ENCODE measurements at regions not wholly inside any gene's neighbourhood (a gene's known extent, or its start where the extent isn't known, plus 50 kb on each side); places are given as distances from the start of the nearest gene placed in this dataset.
A peak's percentile ranks its signal among the peaks of the same experiment; 100 is the strongest.

DNA sequence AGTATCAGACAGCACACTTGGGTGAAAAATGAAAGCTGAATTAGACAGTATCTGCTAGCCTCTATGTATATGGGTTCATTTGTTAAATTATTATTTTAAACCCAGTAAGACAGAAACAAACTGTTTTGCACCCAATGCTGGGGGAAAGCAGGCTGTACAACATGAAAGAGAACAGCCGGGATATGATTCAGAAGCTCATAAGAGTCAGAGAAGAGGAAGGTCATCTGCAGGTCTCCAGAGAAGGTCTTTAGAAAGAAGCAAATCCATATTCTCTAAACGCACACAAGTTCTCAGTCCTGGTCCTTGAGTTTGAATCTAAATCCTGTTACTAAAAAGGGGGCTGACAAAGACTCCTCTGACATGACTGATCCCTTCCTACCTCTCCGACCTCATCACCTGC lies 155.1 kb downstream of the SIPA1L2 start:
- DNase-seq: peak; percentile 35 to 40

- DNase-seq: no peak
Measured at GRCh38 chr1:232473900-232474299, 156.0 kb downstream of the SIPA1L2 start.

GRCh38 chr1:232473324-232473723 lies 156.6 kb downstream of the SIPA1L2 start:
- no peak for DNase-seq

DNA sequence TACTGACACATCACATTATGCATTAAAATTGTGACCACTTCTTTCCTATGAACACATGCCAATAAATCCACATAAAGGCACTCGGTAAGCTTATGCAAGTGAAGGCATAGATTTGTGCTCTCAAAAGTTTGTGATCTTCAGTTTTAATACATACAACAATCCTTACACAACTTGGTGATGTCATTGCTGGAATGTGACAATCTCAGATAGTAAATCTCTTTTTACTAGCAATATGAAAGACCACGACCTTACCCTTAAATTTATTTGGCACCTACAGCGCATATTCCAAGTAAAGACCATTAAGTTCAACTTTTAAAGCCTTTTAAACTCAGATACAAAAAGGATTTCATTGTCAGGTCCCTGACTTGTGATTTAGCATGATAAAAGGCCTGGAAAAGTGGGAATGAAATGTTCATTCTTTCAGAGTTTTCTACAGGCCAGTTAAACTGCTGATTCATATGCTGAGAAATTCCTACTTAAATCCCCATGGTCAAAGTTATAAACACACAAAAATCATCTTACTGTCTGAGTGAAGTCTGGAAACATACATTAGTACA lies 157.4 kb downstream of the SIPA1L2 start:
- no peak for DNase-seq

DNA sequence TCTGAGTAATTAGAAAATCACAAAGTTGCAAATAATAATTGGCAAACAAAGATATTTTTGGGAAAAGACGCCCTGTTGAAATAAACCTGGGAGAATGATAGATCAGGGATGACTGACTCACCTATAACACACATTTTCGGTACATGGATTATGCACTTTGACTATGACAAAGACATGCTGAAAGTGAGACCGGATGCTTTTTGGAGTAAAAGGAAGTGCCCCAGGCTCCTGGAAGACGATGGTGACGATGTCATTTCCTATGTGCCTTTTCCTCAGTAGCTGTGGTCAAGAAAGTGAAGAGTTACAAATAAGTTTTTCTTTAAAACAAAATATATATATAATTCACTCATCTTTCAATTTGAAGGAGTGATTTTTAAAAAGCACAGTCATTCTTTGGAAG lies 158.7 kb downstream of the SIPA1L2 start:
- DNase-seq: peak in 1 of 2 donors; percentile 6

DNA sequence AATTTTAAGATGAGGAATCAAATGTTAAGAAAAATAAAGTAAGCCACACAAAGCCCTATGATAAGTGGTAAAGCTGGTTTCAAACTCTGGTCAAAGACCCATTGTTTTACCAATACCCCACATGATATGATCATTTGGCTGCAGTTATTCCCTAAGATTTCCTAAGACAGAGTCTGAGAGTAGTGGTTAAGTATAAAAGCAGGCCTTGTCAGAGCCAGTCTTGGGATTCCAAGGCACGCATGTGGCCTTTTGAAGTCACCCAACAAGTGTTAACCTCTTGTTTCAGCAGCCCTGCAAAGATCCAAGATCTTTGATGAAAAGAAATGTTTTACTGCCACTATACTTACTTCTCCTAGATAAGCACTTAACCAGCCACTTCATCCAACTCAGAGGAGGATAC lies 159.2 kb downstream of the SIPA1L2 start:
- no peak for DNase-seq

GRCh38 chr1:232468249-232468648 lies 161.7 kb downstream of the SIPA1L2 start:
- DNase-seq: no peak

DNA sequence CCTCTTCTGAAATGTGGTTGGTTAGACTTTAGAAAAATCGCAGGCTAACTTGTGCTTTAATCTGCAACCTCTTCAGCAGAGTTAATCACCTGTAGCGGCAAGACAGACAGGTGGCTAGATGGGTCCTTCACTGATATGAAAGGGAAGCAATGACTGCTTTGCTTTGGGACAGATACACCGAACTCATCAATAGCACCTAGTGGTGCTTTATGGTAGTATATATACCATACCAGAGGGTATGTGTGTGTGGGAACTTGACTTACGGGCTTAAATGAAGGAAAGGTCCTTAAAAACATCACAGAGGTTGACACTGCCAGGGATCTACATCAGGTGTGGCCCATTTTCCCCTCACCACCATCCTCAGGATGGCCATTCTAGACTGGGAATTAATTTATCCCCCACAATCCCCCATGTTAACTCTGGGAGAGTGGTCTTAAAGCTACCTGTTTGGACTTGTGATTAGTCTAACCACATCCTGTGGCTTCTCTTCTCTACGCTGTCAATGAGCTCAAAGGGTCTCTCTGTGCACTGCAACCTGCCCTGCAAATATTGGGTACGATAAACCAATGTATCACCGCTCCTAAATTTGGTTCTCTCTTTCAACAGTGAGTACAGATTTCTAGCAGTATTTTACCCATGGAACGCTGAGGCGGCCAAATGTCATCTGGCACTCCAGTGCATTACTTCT lies 162.7 kb downstream of the SIPA1L2 start:
- DNase-seq: no peak

DNA sequence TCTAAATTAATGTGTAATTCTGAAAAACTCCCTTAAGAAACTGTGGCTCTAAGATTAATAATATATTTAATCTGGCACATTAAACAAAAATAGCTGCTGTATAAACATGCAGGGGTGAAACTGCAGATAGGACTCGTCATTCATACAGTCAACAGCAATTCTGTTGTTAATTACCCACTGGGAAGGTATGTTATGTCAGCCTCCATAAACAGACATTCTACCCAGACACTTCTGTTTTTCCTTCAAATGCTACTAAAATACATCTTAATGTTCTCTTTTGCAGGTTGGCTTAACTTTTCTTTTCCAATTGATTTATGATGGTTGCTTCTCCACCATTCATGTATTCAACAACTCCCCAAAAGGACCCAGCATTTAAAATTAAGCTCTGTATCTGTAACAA lies 165.6 kb downstream of the SIPA1L2 start:
- DNase-seq: no peak

DNA sequence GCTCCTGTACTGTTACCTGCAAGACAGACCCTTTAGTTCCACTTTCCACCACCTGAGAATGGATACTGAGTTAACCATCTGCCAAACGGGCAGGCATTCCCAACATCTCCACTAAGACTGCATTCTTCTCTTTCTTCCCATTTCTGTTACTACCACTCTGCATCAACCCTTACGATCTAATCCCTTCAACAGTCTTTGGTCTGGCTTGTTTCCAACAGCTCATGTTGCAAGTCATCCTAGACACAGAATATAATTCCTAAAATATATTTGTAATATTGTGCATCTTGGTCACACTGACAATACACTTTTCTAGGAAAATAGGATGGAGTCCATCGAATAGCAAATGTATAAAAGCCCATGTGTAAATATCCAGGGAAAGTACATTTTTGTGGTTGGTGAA lies 166.7 kb downstream of the SIPA1L2 start:
- DNase-seq: no peak

GRCh38 chr1:232462213-232462612 lies 167.7 kb downstream of the SIPA1L2 start:
- no peak for DNase-seq

DNA sequence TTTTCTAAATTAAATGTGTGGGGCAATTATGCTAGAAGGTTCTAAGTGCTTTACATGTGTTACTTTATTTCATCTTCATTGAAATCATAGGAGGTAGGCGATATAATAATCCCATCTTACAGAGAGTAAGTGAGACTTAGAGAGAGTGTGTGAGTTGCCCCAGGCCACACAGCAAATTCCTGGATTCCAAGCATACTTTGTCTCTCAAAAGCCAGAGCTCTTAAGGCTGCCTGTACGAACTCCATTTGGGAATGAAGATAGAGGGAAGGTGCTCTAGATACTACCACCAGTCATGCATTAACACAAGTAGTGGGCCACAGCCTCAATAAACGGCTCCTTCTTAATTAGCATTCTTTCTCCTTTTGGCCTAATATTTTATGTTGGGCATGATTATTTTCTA lies 170.1 kb downstream of the SIPA1L2 start:
- no peak for DNase-seq

GRCh38 chr1:232459087-232459486 lies 170.8 kb downstream of the SIPA1L2 start:
- DNase-seq: no peak

GRCh38 chr1:232457595-232457994 lies 172.3 kb downstream of the SIPA1L2 start:
- DNase-seq: peak; percentile 42 to 55

GRCh38 chr1:232456714-232457113 lies 173.2 kb downstream of the SIPA1L2 start:
- no peak for DNase-seq

DNA sequence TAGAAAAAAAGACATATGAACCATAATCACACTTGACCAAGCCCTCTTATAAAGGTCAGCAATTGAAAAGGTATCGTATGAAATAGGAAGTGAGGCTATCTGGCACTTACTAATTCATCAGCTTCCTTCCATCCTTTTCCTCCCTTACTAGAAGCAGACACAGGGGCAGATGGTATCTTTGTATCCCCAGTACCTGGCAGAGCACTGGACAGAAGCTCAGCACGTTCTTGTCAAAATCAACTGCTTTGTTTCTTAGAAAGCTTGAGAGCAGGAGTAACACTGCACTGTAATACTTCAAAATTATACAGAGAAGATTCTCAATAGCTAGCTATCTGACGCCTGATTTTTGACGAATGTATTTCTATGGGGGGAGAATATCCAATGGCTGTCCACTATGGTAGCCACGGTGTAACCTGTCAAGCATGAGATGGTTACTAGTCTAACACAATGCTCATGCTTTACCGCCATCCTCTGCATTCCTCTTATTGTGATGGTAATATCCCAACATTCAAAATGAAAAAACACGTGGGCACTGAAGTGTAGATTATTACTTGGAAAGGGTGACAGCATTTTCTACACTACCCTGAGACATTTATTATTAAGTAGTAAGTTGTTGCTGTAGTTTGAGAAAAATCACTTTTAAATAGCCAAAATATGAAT lies 175.6 kb downstream of the SIPA1L2 start:
- no peak for DNase-seq

- peak; percentile 37 to 48 for DNase-seq
Measured at GRCh38 chr1:232452736-232453440, 177.0 kb downstream of the SIPA1L2 start.

DNA sequence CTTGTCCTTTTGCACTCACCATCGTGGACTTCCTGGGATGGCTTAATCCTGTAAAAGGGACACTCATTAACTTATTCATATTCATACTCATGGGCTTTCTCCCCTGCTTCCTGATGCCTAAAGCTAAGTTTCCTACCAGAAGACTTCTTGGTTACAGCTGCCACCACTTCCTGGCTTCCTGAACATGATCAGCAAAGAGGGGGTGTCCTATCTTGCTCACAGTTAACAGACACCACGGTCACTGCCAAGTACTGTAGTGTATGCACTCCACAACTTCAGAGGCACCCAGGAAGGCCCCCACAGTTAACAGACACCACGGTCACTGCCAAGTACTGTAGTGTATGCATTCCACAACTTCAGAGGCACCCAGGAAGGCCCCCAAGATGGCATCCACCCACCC lies 177.8 kb downstream of the SIPA1L2 start:
- DNase-seq: peak; percentile 19 to 20

GRCh38 chr1:232451506-232451905 lies 178.4 kb downstream of the SIPA1L2 start:
- no peak for DNase-seq

GRCh38 chr1:232450615-232451014 lies 179.3 kb downstream of the SIPA1L2 start:
- no peak for DNase-seq

DNA sequence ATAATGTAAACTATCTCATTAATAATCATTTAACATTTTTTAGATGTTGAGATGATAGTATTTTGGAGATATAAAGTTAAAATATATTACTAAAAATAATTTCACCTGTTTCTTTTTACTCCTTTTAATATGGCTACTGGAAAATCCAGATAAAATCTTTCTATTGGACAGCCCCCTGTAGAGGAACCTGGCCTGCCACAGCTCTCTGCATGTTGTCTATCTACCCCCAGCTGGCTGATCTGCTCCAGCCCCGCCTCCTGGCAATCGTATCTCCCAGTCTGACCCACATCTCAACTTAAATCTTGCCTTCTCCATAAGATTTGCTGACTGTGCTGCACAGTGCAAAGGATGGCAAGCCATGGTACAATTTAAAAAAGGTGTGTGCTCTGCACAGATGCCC lies 182.8 kb downstream of the SIPA1L2 start:
- DNase-seq: no peak

GRCh38 chr1:232445361-232446106 lies 184.4 kb downstream of the SIPA1L2 start:
- DNase-seq: no peak

GRCh38 chr1:232443372-232443771 lies 186.6 kb downstream of the SIPA1L2 start:
- DNase-seq: no peak
